BE2C (cell line): ENCODE measurements at regions not wholly inside any gene's neighbourhood (a gene's known extent, or its start where the extent isn't known, plus 50 kb on each side); places are given as distances from the start of the nearest gene placed in this dataset.

Experiments
- DNase-seq: peaks from one replicate; pipeline ENCODE4 v3.0.0-alpha.2; 2020
- H3K27me3 ChIP-seq: fragments of 250-450 bp; sonication (Bioruptor Pico); 2 replicates; pipeline ENCODE4 v1.5.1; 2020; ENCODE audit warnings: mild to moderate bottlenecking
- H3K36me3 ChIP-seq: fragments of 250-450 bp; sonication (Bioruptor Pico); 2 replicates; pipeline ENCODE4 v1.5.1; 2020; ENCODE audit warnings: mild to moderate bottlenecking
- H3K4me1 ChIP-seq: fragments of 250-450 bp; sonication (Bioruptor Pico); 2 replicates; pipeline ENCODE4 v1.5.1; 2020
- H3K4me3 ChIP-seq: 2 replicates; pipeline ENCODE4 v1.5.1; 2011; ENCODE audit warnings: low read depth, low read length
- H3K9me3 ChIP-seq: fragments of 250-450 bp; sonication (Bioruptor Pico); 2 replicates; pipeline ENCODE4 v1.5.1; 2020
- TF ChIP-seq, protein P1 (sequence below): IDR thresholded peaks from 2 replicates; pipeline ENCODE4 v1.5.1; 2012; ENCODE audit warnings: mild to moderate bottlenecking, low read depth, low read length

GRCh38 chr7:110601710-110602109, 489.2 kb upstream of the LRRN3 start:
- Histone ChIP-seq H3K4me1 (no peaks in the 10 kb centered on the region), H3K36me3 (no peaks in the 10 kb centered on the region), H3K9me3 (no peaks in the 10 kb centered on the region), H3K4me3 (no peak overlapping the region), H3K27me3 (no peaks in the 10 kb centered on the region)
- TF ChIP-seq, protein P1, sequence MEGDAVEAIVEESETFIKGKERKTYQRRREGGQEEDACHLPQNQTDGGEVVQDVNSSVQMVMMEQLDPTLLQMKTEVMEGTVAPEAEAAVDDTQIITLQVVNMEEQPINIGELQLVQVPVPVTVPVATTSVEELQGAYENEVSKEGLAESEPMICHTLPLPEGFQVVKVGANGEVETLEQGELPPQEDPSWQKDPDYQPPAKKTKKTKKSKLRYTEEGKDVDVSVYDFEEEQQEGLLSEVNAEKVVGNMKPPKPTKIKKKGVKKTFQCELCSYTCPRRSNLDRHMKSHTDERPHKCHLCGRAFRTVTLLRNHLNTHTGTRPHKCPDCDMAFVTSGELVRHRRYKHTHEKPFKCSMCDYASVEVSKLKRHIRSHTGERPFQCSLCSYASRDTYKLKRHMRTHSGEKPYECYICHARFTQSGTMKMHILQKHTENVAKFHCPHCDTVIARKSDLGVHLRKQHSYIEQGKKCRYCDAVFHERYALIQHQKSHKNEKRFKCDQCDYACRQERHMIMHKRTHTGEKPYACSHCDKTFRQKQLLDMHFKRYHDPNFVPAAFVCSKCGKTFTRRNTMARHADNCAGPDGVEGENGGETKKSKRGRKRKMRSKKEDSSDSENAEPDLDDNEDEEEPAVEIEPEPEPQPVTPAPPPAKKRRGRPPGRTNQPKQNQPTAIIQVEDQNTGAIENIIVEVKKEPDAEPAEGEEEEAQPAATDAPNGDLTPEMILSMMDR, result no peak
- no peak for DNase-seq

DNA sequence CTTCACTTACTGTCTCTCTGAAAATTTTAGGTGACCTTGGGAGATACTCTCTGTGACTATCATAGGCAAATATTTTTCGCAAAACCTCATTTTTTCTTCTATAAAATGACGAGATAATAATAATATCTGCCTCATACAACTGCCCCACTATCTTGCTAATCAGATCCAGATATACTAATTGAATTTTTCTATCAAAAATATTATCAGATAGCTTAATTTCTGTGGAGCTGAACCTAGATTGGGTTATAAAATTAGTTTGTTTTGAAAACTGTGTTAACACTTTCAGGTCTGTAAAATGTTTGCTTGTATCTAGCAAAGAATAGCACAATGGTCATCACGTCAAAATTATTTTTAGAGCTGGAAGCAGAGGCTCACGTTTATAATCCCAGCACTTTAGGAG, 486.7 kb upstream of the LRRN3 start:
- H3K4me3 ChIP-seq, result no peak overlapping the region
- DNase-seq, result no peak
- H3K4me1 ChIP-seq, result no peaks in the 10 kb centered on the region
- H3K36me3 ChIP-seq, result no peaks in the 10 kb centered on the region
- H3K9me3 ChIP-seq, result no peaks in the 10 kb centered on the region
- no peaks in the 10 kb centered on the region for H3K27me3 ChIP-seq
- TF ChIP-seq, protein P1, result no peak

DNA sequence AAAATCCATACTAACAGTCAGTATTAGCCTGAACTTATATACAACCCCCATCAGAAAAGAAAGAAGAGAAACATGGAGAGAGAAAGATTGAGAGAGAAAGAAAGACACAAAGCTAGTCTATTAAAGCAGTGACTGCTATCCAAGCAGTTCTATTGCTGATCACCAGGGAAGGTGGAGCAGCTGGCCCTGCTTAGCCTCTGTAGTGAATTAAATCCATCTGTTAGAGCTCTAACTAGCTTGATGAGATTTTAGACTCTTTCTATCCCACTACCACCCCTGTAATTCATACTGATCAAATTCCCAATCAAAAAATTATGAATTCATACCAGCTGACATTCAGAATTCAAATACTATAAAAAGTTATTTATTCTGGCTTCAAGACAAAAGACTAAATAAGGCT, 486.0 kb upstream of the LRRN3 start:
- no peaks in the 10 kb centered on the region for H3K27me3 ChIP-seq
- H3K36me3 ChIP-seq, result no peaks in the 10 kb centered on the region
- TF ChIP-seq, protein P1, result no peak
- H3K9me3 ChIP-seq, result no peaks in the 10 kb centered on the region
- DNase-seq, result no peak
- H3K4me1 ChIP-seq, result no peaks in the 10 kb centered on the region
- no peak overlapping the region for H3K4me3 ChIP-seq

- TF ChIP-seq, protein P1, result no peak
- no peak overlapping the region for H3K4me3 ChIP-seq
- no peaks in the 10 kb centered on the region for H3K27me3 ChIP-seq
- DNase-seq, result no peak
- no peaks in the 10 kb centered on the region for H3K9me3 ChIP-seq
- no peaks in the 10 kb centered on the region for H3K36me3 ChIP-seq
- H3K4me1 ChIP-seq, result no peaks in the 10 kb centered on the region
These were observed 483.7 kb upstream of the LRRN3 start for GRCh38 chr7:110607050-110607857.

GRCh38 chr7:110609336-110609735, 481.6 kb upstream of the LRRN3 start:
- no peak for DNase-seq
- H3K4me3 ChIP-seq, result no peak overlapping the region
- TF ChIP-seq, protein P1, result no peak

GRCh38 chr7:110612680-110613079, 478.2 kb upstream of the LRRN3 start:
- H3K27me3 ChIP-seq, result no peaks in the 10 kb centered on the region
- H3K4me1 ChIP-seq, result no peaks in the 10 kb centered on the region
- H3K9me3 ChIP-seq, result no peaks in the 10 kb centered on the region
- TF ChIP-seq, protein P1, result no peak
- H3K4me3 ChIP-seq, result no peak overlapping the region
- H3K36me3 ChIP-seq, result no peaks in the 10 kb centered on the region
- DNase-seq, result no peak

More at GRCh38 chr7:110609336-110609735, 481.6 kb upstream of the LRRN3 start:
- H3K36me3 ChIP-seq, result no peaks in the 10 kb centered on the region
- no peaks in the 10 kb centered on the region for H3K9me3 ChIP-seq
- H3K4me1 ChIP-seq, result no peaks in the 10 kb centered on the region
- H3K27me3 ChIP-seq, result no peaks in the 10 kb centered on the region
